ENCODE measurements at regions not wholly inside any gene's neighbourhood (a gene's known extent, or its start where the extent isn't known, plus 50 kb on each side); places are given as distances from the start of the nearest gene placed in this dataset.

DNA sequence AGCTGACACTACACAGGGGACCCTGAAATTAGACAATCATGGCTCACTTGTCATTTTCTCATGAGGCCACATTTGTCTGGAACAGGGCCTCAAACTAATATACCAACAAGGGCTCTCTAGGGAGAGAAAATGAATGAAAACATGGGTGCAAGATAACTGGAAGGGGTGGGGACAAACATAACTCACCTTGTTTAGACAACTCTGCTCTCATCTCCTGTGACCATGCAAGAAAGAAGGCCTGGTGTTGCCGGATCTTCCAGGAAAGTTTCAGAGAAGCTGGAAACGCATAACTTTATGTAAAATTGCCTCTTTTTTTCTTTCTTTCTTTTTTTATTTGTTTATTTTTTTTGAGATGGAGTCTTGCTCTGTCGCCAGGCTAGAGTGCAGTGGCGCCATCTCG lies 80.4 kb upstream of the SPRED2 start:
- Mint-ChIP-seq H3K9me3 (peaks cover 8% of the 10 kb centered on the region), H3K27me3 (ENCODE audit: low read depth) (no peaks in the 10 kb centered on the region)
- CTCF ChIA-PET, result interaction anchor here (0.6 kb wide), 1 partner anchor 187 kb away, joined by 3 read pairs; no protein-coding TSS in a partner anchor

DNA sequence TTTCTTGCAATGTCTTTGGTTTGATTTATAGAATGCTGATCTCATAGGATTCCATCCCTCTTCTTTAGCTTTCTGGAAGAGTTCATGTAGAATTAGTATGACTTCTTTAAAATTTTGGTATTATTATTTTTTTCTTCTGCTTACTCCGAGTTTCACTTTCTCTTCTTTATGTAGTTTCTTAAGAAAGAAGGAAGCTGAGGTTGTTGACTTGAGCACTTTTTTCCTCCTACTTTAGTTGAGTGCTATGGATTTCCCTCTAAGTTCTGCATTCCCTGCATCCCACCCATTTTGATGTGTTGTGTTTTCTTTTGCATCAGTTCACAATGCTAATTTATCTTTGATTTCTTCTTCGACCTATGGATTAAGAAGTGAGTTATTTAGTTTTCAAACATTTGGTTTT lies 78.9 kb upstream of the SPRED2 start:
- Mint-ChIP-seq H3K4me1 (no peaks in the 10 kb centered on the region), H3K36me3 (no peaks in the 10 kb centered on the region), H3K27ac (no peak overlapping the region), H3K27me3 (ENCODE audit: low read depth) (no peaks in the 10 kb centered on the region), H3K4me3 (no peak overlapping the region), H3K9me3 (peaks cover 4% of the 10 kb centered on the region; the same call in 1 of the 2 replicates)
- POLR2A ChIA-PET, result no interaction called here
- ATAC-seq (no peak), DNase-seq (ENCODE audit: low spot score) (no peak)
- CTCF ChIA-PET, result interaction anchor here (0.7 kb wide), 1 partner anchor 440 kb away, joined by 3 read pairs; no protein-coding TSS in a partner anchor
- TF ChIP-seq, protein P1, sequence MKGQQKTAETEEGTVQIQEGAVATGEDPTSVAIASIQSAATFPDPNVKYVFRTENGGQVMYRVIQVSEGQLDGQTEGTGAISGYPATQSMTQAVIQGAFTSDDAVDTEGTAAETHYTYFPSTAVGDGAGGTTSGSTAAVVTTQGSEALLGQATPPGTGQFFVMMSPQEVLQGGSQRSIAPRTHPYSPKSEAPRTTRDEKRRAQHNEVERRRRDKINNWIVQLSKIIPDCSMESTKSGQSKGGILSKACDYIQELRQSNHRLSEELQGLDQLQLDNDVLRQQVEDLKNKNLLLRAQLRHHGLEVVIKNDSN (CRISPR knock-in tag; IDR thresholded peaks at IDR 0.05), result no peak
- no peak for TF ChIP-seq ZNF138 (CRISPR knock-in tag; conservative IDR thresholded peaks at IDR 0.05)

More for the DNA sequence above, 80.4 kb upstream of the SPRED2 start:
- no peaks in the 10 kb centered on the region for H3K4me1 Mint-ChIP-seq
- no peak for ATAC-seq
- POLR2A ChIA-PET, result no interaction called here
- H3K4me3 Mint-ChIP-seq, result no peak overlapping the region
- H3K27ac Mint-ChIP-seq, result no peak overlapping the region
- H3K36me3 Mint-ChIP-seq, result no peaks in the 10 kb centered on the region
- TF ChIP-seq SMAD3 (CRISPR knock-in tag; IDR thresholded peaks at IDR 0.05; ENCODE audit: borderline replicate concordance) (no peak), IRF2 (CRISPR knock-in tag; IDR thresholded peaks at IDR 0.05; ENCODE audit: borderline replicate concordance, low read depth) (no peak), TEAD1 (CRISPR knock-in tag; IDR thresholded peaks at IDR 0.05) (no peak), RELA (CRISPR knock-in tag; IDR thresholded peaks at IDR 0.05; ENCODE audit: borderline replicate concordance) (no peak), TCF7 (CRISPR knock-in tag; IDR thresholded peaks at IDR 0.05; ENCODE audit: low read depth) (no peak), SOX15 (CRISPR knock-in tag; IDR thresholded peaks at IDR 0.05) (no peak), NR2C2 (CRISPR knock-in tag; IDR thresholded peaks at IDR 0.05) (no peak), CREM (CRISPR knock-in tag; IDR thresholded peaks at IDR 0.05) (no peak)
- TF ChIP-seq, protein P2, sequence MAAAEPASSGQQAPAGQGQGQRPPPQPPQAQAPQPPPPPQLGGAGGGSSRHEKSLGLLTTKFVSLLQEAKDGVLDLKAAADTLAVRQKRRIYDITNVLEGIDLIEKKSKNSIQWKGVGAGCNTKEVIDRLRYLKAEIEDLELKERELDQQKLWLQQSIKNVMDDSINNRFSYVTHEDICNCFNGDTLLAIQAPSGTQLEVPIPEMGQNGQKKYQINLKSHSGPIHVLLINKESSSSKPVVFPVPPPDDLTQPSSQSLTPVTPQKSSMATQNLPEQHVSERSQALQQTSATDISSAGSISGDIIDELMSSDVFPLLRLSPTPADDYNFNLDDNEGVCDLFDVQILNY (CRISPR knock-in tag; IDR thresholded peaks at IDR 0.05), result no peak
- TF ChIP-seq, protein P3, sequence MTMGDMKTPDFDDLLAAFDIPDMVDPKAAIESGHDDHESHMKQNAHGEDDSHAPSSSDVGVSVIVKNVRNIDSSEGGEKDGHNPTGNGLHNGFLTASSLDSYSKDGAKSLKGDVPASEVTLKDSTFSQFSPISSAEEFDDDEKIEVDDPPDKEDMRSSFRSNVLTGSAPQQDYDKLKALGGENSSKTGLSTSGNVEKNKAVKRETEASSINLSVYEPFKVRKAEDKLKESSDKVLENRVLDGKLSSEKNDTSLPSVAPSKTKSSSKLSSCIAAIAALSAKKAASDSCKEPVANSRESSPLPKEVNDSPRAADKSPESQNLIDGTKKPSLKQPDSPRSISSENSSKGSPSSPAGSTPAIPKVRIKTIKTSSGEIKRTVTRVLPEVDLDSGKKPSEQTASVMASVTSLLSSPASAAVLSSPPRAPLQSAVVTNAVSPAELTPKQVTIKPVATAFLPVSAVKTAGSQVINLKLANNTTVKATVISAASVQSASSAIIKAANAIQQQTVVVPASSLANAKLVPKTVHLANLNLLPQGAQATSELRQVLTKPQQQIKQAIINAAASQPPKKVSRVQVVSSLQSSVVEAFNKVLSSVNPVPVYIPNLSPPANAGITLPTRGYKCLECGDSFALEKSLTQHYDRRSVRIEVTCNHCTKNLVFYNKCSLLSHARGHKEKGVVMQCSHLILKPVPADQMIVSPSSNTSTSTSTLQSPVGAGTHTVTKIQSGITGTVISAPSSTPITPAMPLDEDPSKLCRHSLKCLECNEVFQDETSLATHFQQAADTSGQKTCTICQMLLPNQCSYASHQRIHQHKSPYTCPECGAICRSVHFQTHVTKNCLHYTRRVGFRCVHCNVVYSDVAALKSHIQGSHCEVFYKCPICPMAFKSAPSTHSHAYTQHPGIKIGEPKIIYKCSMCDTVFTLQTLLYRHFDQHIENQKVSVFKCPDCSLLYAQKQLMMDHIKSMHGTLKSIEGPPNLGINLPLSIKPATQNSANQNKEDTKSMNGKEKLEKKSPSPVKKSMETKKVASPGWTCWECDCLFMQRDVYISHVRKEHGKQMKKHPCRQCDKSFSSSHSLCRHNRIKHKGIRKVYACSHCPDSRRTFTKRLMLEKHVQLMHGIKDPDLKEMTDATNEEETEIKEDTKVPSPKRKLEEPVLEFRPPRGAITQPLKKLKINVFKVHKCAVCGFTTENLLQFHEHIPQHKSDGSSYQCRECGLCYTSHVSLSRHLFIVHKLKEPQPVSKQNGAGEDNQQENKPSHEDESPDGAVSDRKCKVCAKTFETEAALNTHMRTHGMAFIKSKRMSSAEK (CRISPR knock-in tag; IDR thresholded peaks at IDR 0.05; ENCODE audit: borderline replicate concordance), result no peak
- TF ChIP-seq, protein P4, sequence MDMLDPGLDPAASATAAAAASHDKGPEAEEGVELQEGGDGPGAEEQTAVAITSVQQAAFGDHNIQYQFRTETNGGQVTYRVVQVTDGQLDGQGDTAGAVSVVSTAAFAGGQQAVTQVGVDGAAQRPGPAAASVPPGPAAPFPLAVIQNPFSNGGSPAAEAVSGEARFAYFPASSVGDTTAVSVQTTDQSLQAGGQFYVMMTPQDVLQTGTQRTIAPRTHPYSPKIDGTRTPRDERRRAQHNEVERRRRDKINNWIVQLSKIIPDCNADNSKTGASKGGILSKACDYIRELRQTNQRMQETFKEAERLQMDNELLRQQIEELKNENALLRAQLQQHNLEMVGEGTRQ (CRISPR knock-in tag; IDR thresholded peaks at IDR 0.05), result no peak
- TF ChIP-seq, protein P5, sequence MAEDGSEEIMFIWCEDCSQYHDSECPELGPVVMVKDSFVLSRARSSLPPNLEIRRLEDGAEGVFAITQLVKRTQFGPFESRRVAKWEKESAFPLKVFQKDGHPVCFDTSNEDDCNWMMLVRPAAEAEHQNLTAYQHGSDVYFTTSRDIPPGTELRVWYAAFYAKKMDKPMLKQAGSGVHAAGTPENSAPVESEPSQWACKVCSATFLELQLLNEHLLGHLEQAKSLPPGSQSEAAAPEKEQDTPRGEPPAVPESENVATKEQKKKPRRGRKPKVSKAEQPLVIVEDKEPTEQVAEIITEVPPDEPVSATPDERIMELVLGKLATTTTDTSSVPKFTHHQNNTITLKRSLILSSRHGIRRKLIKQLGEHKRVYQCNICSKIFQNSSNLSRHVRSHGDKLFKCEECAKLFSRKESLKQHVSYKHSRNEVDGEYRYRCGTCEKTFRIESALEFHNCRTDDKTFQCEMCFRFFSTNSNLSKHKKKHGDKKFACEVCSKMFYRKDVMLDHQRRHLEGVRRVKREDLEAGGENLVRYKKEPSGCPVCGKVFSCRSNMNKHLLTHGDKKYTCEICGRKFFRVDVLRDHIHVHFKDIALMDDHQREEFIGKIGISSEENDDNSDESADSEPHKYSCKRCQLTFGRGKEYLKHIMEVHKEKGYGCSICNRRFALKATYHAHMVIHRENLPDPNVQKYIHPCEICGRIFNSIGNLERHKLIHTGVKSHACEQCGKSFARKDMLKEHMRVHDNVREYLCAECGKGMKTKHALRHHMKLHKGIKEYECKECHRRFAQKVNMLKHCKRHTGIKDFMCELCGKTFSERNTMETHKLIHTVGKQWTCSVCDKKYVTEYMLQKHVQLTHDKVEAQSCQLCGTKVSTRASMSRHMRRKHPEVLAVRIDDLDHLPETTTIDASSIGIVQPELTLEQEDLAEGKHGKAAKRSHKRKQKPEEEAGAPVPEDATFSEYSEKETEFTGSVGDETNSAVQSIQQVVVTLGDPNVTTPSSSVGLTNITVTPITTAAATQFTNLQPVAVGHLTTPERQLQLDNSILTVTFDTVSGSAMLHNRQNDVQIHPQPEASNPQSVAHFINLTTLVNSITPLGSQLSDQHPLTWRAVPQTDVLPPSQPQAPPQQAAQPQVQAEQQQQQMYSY (CRISPR knock-in tag; IDR thresholded peaks at IDR 0.05), result no peak
- TF ChIP-seq, protein P6, sequence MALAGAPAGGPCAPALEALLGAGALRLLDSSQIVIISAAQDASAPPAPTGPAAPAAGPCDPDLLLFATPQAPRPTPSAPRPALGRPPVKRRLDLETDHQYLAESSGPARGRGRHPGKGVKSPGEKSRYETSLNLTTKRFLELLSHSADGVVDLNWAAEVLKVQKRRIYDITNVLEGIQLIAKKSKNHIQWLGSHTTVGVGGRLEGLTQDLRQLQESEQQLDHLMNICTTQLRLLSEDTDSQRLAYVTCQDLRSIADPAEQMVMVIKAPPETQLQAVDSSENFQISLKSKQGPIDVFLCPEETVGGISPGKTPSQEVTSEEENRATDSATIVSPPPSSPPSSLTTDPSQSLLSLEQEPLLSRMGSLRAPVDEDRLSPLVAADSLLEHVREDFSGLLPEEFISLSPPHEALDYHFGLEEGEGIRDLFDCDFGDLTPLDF (CRISPR knock-in tag; IDR thresholded peaks at IDR 0.05), result no peak
- DNase-seq (ENCODE audit: low spot score), result no peak

Data from WTC11 (cell line).